GM23338 (cell line): ENCODE measurements at regions not wholly inside any gene's neighbourhood (a gene's known extent, or its start where the extent isn't known, plus 50 kb on each side); places are given as distances from the start of the nearest gene placed in this dataset.

ENCODE experiments used
- ATAC-seq: fragments of 200-7000 bp; cut with Tn5 transposase; 3 replicates; pipeline ENCODE4 v1.9.1; 2020
- DNase-seq: peaks from one replicate; pipeline ENCODE4 v3.0.0-alpha.2; 2015; ENCODE audit warnings: low spot score
- H2AFZ ChIP-seq: fragments of 200-600 bp; sonication (generic); 2 replicates; pipeline ENCODE4 v1.8.0; 2016; ENCODE audit warnings: antibody characterized with exemption, mild to moderate bottlenecking, moderate library complexity
- H3F3A ChIP-seq: fragments of 200-600 bp; sonication (generic); replicated peaks from 2 replicates; pipeline ENCODE4 v1.8.0; 2017; ENCODE audit warnings: antibody characterized with exemption, mixed run types, low read depth
- H3K27ac ChIP-seq: fragments of 200-600 bp; sonication (generic); 2 replicates; pipeline ENCODE4 v1.6.1; 2016; ENCODE audit warnings: low read depth
- H3K27me3 ChIP-seq: fragments of 200-600 bp; sonication (generic); 2 replicates; pipeline ENCODE4 v1.8.0; 2016; ENCODE audit warnings: mild to moderate bottlenecking, mixed run types, moderate library complexity; ENCODE audit not compliant: insufficient read depth
- H3K36me3 ChIP-seq: fragments of 200-600 bp; sonication (generic); 2 replicates; pipeline ENCODE4 v1.8.0; 2016; ENCODE audit warnings: mild to moderate bottlenecking; ENCODE audit not compliant: insufficient read depth
- H3K4me1 ChIP-seq: fragments of 200-600 bp; sonication (generic); 2 replicates; pipeline ENCODE4 v1.8.0; 2016; ENCODE audit warnings: mild to moderate bottlenecking, moderate library complexity; ENCODE audit not compliant: insufficient read depth
- H3K4me2 ChIP-seq: fragments of 200-600 bp; sonication (generic); 2 replicates; pipeline ENCODE4 v1.7.1; 2017; ENCODE audit warnings: mixed run types
- H3K4me3 ChIP-seq: fragments of 200-600 bp; sonication (generic); 2 replicates; pipeline ENCODE4 v1.6.1; 2016; ENCODE audit warnings: mixed run types
- H3K79me2 ChIP-seq: fragments of 200-600 bp; sonication (generic); replicated peaks from 2 replicates; pipeline ENCODE4 v1.8.0; 2017; ENCODE audit warnings: mild to moderate bottlenecking; ENCODE audit not compliant: insufficient read depth
- H3K9me2 ChIP-seq: fragments of 200-600 bp; sonication (generic); 2 replicates; pipeline ENCODE4 v1.8.0; 2017; ENCODE audit not compliant: insufficient read depth
- H4K20me1 ChIP-seq: fragments of 200-600 bp; sonication (generic); replicated peaks from 2 replicates; pipeline ENCODE4 v1.8.0; 2017; ENCODE audit warnings: mild to moderate bottlenecking; ENCODE audit not compliant: insufficient read depth
- H3K27ac Mint-ChIP-seq: 2 replicates; pipeline ENCODE4 v1.8.0; 2020; ENCODE audit warnings: inconsistent platforms, mild to moderate bottlenecking, moderate library complexity, mixed read lengths
- H3K27me3 Mint-ChIP-seq: 3 replicates; pipeline ENCODE4 v1.8.0; 2022; ENCODE audit warnings: low read depth, mild to moderate bottlenecking, moderate library complexity, mixed read lengths, inconsistent platforms; ENCODE audit not compliant: insufficient read depth, poor library complexity
- H3K36me3 Mint-ChIP-seq: 3 replicates; pipeline ENCODE4 v1.8.0; 2021; ENCODE audit warnings: low read depth, mild to moderate bottlenecking, inconsistent platforms, moderate library complexity, mixed read lengths
- H3K4me1 Mint-ChIP-seq: 3 replicates; pipeline ENCODE4 v1.8.0; 2020; ENCODE audit warnings: mild to moderate bottlenecking, inconsistent platforms, mixed read lengths
- H3K4me3 Mint-ChIP-seq: 3 replicates; pipeline ENCODE4 v1.8.0; 2021; ENCODE audit warnings: moderate library complexity, mild to moderate bottlenecking, inconsistent platforms, mixed read lengths
- H3K9me3 Mint-ChIP-seq: 3 replicates; pipeline ENCODE4 v1.8.0; 2020; ENCODE audit warnings: moderate library complexity, mild to moderate bottlenecking, inconsistent platforms, mixed read lengths
- CTCF ChIP-seq, 2 experiments: fragments of 200-600 bp in 1 of 2; sonication (generic) in 1 of 2; conservative IDR thresholded peaks; 2 replicates each; pipeline versions ENCODE4 v1.5.1 to v1.6.1; 2016 to 2017; ENCODE audit warnings: antibody characterized with exemption in 2 of 2, low read depth in 2 of 2, mild to moderate bottlenecking in 2 of 2, moderate library complexity in 1 of 2
- EZH2 ChIP-seq: fragments of 200-600 bp; sonication (generic); IDR thresholded peaks from one replicate; pipeline ENCODE4 v1.8.0; 2017; ENCODE audit warnings: antibody characterized with exemption, mild to moderate bottlenecking, low read depth; ENCODE audit not compliant: unreplicated experiment
- EZH2phosphoT487 ChIP-seq: fragments of 200-600 bp; sonication (generic); IDR thresholded peaks from one replicate; pipeline ENCODE4 v1.8.1; 2018; ENCODE audit warnings: antibody characterized with exemption; ENCODE audit not compliant: unreplicated experiment
- JUNB ChIP-seq: IDR thresholded peaks from one replicate; pipeline ENCODE4 v1.6.1; 2016; ENCODE audit warnings: antibody characterized with exemption; ENCODE audit not compliant: unreplicated experiment
- NANOG ChIP-seq: IDR thresholded peaks from 2 replicates; pipeline ENCODE4 v1.6.1; 2016; ENCODE audit warnings: antibody characterized with exemption, borderline replicate concordance
- POLR2AphosphoS5 ChIP-seq: IDR thresholded peaks from 2 replicates; pipeline ENCODE4 v1.6.1; 2016; ENCODE audit warnings: antibody characterized with exemption, low read depth
- REST ChIP-seq: IDR thresholded peaks from one replicate; pipeline ENCODE4 v1.6.1; 2018; ENCODE audit warnings: antibody characterized with exemption; ENCODE audit not compliant: unreplicated experiment
- STAT1 ChIP-seq: IDR thresholded peaks from one replicate; pipeline ENCODE4 v1.6.1; 2016; ENCODE audit warnings: antibody characterized with exemption; ENCODE audit not compliant: unreplicated experiment
- ZNF114 ChIP-seq: fragments of 250-450 bp; sonication (Bioruptor Pico); IDR thresholded peaks from 2 replicates; pipeline ENCODE4 v1.5.0; 2020; ENCODE audit warnings: mild to moderate bottlenecking, moderate library complexity
- ZNF331 ChIP-seq: fragments of 250-450 bp; sonication (Bioruptor Pico); IDR thresholded peaks from 2 replicates; pipeline ENCODE4 v1.5.0; 2020; ENCODE audit warnings: low read depth, mild to moderate bottlenecking, moderate library complexity
- TF ChIP-seq, protein P1 (sequence below): fragments of 250-450 bp; sonication (Bioruptor Pico); IDR thresholded peaks from 2 replicates; pipeline ENCODE4 v1.5.0; 2020; ENCODE audit warnings: mild to moderate bottlenecking, moderate library complexity
- TF ChIP-seq, protein P2 (sequence below): IDR thresholded peaks from 2 replicates; pipeline ENCODE4 v1.6.1; 2016; ENCODE audit warnings: antibody characterized with exemption

DNA sequence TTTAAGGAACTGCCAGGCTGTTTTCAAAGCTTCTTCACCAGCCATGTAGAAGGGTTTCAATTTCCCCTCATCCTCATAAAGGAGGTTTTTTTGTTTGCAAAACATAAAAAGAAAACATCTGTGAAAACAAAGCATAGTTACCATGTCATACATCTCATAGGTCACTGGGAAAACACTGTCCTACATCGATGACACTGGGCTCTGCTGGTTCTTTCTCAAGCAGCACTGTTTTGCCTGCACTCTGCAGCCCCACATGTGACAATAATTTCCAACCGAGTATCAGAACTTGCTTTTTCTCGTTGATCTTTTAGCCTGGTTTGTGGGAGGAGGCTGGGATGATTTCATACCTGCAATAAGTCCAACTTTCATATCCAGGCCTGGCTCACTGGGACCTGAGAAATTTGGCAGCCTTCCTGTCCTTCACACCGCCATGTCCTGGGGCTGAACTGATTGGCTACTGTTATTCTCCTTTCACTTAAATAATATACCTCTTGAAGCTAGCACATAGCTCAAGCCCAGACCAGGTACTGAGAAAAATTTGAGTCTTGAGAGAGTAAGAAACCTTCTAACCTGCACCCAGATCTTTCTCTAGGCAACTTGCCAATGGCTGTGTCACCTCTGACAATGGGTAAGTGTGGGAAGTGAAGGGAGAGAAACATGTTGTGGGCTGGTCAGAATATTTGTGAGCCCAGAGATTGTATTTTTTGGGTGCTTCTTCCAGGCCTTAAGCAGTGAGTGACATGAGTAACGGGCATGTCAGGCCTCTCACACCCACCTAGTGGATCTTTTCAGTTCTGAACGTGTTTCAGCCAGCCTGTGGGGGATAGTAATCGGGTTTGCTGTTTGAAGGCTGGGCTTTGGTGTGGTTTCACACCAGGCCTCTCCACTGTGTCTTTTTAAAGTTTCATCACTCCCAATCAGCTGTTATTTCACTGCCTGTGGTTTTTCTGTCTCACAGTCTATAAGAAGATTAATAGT is 502.8 kb downstream of the NTRK2 start:
- Histone ChIP-seq H3K4me3 (no peak overlapping the region), H2AFZ (no peak overlapping the region; the same call in 1 of the 2 replicates), H3K4me1 (no peaks in the 10 kb centered on the region), H3K36me3 (no peaks in the 10 kb centered on the region), H3K9me2 (no peaks in the 10 kb centered on the region), H4K20me1 (no peaks in the 10 kb centered on the region), H3K4me2 (no peak overlapping the region), H3F3A (no peaks in the 10 kb centered on the region), H3K27ac (no peak overlapping the region), H3K27me3 (no peaks in the 10 kb centered on the region), H3K79me2 (no peaks in the 10 kb centered on the region)
- TF ChIP-seq NANOG (no peak), CTCF (conservative IDR thresholded peaks at IDR 0.05; ENCODE audit: low read depth in 2 of 2) (no peak), REST (no peak), ZNF331 (CRISPR knock-in tag) (no peak), EZH2 (no peak), JUNB (no peak), ZNF114 (CRISPR knock-in tag) (no peak), STAT1 (no peak), POLR2AphosphoS5 (no peak), EZH2phosphoT487 (no peak)
- TF ChIP-seq, protein P1, sequence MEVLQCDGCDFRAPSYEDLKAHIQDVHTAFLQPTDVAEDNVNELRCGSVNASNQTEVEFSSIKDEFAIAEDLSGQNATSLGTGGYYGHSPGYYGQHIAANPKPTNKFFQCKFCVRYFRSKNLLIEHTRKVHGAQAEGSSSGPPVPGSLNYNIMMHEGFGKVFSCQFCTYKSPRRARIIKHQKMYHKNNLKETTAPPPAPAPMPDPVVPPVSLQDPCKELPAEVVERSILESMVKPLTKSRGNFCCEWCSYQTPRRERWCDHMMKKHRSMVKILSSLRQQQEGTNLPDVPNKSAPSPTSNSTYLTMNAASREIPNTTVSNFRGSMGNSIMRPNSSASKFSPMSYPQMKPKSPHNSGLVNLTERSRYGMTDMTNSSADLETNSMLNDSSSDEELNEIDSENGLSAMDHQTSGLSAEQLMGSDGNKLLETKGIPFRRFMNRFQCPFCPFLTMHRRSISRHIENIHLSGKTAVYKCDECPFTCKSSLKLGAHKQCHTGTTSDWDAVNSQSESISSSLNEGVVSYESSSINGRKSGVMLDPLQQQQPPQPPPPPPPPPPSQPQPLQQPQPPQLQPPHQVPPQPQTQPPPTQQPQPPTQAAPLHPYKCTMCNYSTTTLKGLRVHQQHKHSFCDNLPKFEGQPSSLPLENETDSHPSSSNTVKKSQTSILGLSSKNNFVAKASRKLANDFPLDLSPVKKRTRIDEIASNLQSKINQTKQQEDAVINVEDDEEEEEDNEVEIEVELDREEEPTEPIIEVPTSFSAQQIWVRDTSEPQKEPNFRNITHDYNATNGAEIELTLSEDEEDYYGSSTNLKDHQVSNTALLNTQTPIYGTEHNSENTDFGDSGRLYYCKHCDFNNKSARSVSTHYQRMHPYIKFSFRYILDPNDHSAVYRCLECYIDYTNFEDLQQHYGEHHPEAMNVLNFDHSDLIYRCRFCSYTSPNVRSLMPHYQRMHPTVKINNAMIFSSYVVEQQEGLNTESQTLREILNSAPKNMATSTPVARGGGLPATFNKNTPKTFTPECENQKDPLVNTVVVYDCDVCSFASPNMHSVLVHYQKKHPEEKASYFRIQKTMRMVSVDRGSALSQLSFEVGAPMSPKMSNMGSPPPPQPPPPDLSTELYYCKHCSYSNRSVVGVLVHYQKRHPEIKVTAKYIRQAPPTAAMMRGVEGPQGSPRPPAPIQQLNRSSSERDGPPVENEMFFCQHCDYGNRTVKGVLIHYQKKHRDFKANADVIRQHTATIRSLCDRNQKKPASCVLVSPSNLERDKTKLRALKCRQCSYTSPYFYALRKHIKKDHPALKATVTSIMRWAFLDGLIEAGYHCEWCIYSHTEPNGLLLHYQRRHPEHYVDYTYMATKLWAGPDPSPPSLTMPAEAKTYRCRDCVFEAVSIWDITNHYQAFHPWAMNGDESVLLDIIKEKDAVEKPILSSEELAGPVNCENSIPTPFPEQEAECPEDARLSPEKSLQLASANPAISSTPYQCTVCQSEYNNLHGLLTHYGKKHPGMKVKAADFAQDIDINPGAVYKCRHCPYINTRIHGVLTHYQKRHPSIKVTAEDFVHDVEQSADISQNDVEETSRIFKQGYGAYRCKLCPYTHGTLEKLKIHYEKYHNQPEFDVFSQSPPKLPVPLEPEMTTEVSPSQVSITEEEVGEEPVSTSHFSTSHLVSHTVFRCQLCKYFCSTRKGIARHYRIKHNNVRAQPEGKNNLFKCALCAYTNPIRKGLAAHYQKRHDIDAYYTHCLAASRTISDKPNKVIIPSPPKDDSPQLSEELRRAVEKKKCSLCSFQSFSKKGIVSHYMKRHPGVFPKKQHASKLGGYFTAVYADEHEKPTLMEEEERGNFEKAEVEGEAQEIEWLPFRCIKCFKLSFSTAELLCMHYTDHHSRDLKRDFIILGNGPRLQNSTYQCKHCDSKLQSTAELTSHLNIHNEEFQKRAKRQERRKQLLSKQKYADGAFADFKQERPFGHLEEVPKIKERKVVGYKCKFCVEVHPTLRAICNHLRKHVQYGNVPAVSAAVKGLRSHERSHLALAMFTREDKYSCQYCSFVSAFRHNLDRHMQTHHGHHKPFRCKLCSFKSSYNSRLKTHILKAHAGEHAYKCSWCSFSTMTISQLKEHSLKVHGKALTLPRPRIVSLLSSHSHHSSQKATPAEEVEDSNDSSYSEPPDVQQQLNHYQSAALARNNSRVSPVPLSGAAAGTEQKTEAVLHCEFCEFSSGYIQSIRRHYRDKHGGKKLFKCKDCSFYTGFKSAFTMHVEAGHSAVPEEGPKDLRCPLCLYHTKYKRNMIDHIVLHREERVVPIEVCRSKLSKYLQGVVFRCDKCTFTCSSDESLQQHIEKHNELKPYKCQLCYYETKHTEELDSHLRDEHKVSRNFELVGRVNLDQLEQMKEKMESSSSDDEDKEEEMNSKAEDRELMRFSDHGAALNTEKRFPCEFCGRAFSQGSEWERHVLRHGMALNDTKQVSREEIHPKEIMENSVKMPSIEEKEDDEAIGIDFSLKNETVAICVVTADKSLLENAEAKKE (CRISPR knock-in tag) = no peak
- TF ChIP-seq, protein P2, sequence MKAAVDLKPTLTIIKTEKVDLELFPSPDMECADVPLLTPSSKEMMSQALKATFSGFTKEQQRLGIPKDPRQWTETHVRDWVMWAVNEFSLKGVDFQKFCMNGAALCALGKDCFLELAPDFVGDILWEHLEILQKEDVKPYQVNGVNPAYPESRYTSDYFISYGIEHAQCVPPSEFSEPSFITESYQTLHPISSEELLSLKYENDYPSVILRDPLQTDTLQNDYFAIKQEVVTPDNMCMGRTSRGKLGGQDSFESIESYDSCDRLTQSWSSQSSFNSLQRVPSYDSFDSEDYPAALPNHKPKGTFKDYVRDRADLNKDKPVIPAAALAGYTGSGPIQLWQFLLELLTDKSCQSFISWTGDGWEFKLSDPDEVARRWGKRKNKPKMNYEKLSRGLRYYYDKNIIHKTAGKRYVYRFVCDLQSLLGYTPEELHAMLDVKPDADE = no peak
- Mint-ChIP-seq H3K4me1 (peaks cover 6% of the 10 kb centered on the region), H3K27ac (no peak overlapping the region), H3K4me3 (no peak overlapping the region), H3K27me3 (peaks cover 2% of the 10 kb centered on the region), H3K36me3 (no peaks in the 10 kb centered on the region; the same call in 2 of the 3 replicates), H3K9me3 (peaks cover 6% of the 10 kb centered on the region; the same call in 2 of the 3 replicates)
- ATAC-seq (peak; percentile 47), DNase-seq (no peak)
